ENCODE measurements at regions not wholly inside any gene's neighbourhood (a gene's known extent, or its start where the extent isn't known, plus 50 kb on each side); places are given as distances from the start of the nearest gene placed in this dataset.
"Not testable (repeated sequence)": the region's sequence is repeated elsewhere in the genome, so short reads cannot be mapped to it uniquely, and the experiment has no call there.

DNA sequence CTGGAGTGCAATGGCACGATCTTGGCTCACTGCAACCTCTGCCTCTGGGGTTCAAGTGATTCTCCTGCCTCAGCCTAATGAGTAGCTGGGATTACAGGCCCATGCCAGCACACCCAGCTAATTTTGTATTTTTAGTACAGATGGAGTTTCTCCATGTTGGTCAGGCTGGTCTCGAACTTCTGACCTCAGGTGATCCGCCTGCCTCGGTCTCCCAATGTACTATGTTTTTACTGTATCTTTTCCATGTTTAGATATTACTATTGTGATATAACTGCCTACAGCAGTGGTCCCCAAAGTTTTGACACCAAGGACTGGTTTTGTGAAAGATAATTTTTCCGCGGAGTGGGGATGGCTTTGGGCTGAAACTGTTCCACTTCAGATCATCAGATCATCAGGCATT, 187.0 kb upstream of the TPTE start:
- POLR2A ChIA-PET; H3K27ac Mint-ChIP-seq (ENCODE audit: unreplicated experiment); H3K4me1 Mint-ChIP-seq (ENCODE audit: low read depth, unreplicated experiment); intact Hi-C loops (cut with micrococcal nuclease; ENCODE audit: unreplicated experiment); H3K27me3 ChIP-seq (replicated peaks; ENCODE audit: control insufficient read depth, insufficient read depth, low read length); DNase-seq; H3K4me3 Mint-ChIP-seq (ENCODE audit: unreplicated experiment); H3K27me3 Mint-ChIP-seq (ENCODE audit: insufficient read depth, unreplicated experiment); BruUV-seq (replicated peaks); H3K36me3 Mint-ChIP-seq (ENCODE audit: insufficient read depth, unreplicated experiment); CTCF ChIA-PET; H3K4me3 ChIP-seq (ENCODE audit: low read depth, low read length); H3K4me1 ChIP-seq; H3K36me3 ChIP-seq (ENCODE audit: control insufficient read depth, insufficient read depth, low read length): not testable (repeated sequence)
- H3K9me3 Mint-ChIP-seq (ENCODE audit: unreplicated experiment) = peaks cover 55% of the 10 kb centered on the region
- H3K9me3 ChIP-seq = peaks cover 16% of the 10 kb centered on the region; the same call in 1 of the 2 replicates

DNA sequence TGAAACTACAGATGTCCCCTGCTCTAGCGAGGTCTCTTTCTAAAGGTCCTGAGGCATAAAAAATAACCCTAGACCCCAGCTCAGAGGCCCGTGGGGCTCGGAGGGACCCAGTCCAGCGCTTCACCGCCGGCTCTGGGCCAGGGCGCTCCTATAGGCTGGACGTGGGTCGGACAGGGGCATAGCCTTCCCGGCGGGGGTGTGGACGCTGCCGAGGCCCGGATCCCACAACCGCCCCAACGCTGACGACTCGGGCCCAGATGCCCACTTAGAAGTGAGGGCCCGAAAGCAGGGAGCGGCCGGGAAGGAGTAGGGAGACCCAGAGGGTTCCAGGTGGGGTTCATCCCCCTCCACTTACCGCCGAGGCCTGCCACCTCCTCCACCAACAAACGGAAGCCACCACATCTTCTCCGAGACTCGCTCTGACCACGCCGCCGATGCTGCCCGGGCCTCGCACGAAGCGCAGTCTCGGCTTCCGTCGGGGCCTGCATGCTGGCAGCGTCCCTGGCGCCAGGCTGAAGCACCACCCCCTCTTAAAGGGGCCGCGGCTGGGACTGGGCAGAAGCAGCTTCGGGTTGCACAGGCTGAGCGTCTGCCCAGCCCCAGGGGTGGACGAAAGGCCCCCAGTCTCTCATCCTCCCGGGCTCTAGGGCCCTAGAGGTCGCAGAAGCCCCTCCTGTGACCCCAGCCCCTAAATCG, 179.0 kb upstream of the TPTE start:
- H3K27ac Mint-ChIP-seq (ENCODE audit: unreplicated experiment); H3K4me3 Mint-ChIP-seq (ENCODE audit: unreplicated experiment); intact Hi-C loops (cut with micrococcal nuclease; ENCODE audit: unreplicated experiment); H3K27me3 Mint-ChIP-seq (ENCODE audit: insufficient read depth, unreplicated experiment); BruUV-seq (replicated peaks); H3K9me3 ChIP-seq; H3K4me1 Mint-ChIP-seq (ENCODE audit: low read depth, unreplicated experiment); DNase-seq; CTCF ChIA-PET; H3K36me3 ChIP-seq (ENCODE audit: control insufficient read depth, insufficient read depth, low read length); H3K4me1 ChIP-seq; H3K27me3 ChIP-seq (replicated peaks; ENCODE audit: control insufficient read depth, insufficient read depth, low read length); H3K36me3 Mint-ChIP-seq (ENCODE audit: insufficient read depth, unreplicated experiment); H3K4me3 ChIP-seq (ENCODE audit: low read depth, low read length); POLR2A ChIA-PET: not testable (repeated sequence)
- peaks cover 50% of the 10 kb centered on the region for H3K9me3 Mint-ChIP-seq (ENCODE audit: unreplicated experiment)

DNA sequence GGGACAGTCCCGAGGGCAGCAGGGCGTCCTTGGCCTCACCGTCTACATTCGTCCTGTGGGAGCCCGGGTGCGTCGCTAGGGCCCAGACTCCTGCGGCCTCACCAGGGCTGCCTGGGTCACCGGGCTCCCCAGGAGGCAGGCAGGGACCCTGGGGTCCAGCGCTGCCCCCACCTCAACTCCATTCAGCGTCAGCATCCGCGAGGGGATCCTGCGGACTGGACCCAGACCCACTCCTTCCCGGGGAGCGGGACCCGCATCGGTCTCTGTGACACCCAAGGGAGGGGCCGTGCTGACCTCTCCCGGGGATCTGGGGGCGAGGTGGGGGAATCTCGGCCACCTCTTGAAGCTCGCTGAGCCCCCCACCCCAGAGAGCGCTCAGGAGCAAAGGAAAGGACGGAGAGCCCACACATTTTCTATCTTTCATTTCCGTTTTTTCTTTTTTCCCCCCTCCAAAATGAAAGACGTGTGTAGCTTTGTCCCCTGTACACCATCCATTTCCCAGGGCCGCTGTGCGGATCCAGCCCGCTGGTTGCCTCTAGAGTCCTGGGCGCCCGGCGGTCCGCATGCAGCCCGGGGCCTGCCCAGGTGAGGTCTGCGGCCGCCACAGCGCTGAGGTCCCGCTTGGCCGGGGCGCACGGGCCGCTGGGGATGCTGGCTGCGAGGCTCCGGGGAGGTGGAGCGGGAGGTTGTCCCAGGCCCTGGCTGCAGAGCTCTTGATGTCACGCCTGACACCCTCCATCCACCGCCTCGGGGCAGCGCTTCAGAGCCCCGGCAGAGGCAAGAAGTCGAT, 178.0 kb upstream of the TPTE start:
- H3K27me3 ChIP-seq (replicated peaks; ENCODE audit: control insufficient read depth, insufficient read depth, low read length); DNase-seq; H3K27ac Mint-ChIP-seq (ENCODE audit: unreplicated experiment); POLR2A ChIA-PET; H3K4me1 Mint-ChIP-seq (ENCODE audit: low read depth, unreplicated experiment); H3K9me3 ChIP-seq; H3K4me3 Mint-ChIP-seq (ENCODE audit: unreplicated experiment); intact Hi-C loops (cut with micrococcal nuclease; ENCODE audit: unreplicated experiment); H3K4me3 ChIP-seq (ENCODE audit: low read depth, low read length); BruUV-seq (replicated peaks); H3K36me3 ChIP-seq (ENCODE audit: control insufficient read depth, insufficient read depth, low read length); H3K27me3 Mint-ChIP-seq (ENCODE audit: insufficient read depth, unreplicated experiment); CTCF ChIA-PET; H3K4me1 ChIP-seq; H3K36me3 Mint-ChIP-seq (ENCODE audit: insufficient read depth, unreplicated experiment): not testable (repeated sequence)
- peaks cover 42% of the 10 kb centered on the region for H3K9me3 Mint-ChIP-seq (ENCODE audit: unreplicated experiment)

DNA sequence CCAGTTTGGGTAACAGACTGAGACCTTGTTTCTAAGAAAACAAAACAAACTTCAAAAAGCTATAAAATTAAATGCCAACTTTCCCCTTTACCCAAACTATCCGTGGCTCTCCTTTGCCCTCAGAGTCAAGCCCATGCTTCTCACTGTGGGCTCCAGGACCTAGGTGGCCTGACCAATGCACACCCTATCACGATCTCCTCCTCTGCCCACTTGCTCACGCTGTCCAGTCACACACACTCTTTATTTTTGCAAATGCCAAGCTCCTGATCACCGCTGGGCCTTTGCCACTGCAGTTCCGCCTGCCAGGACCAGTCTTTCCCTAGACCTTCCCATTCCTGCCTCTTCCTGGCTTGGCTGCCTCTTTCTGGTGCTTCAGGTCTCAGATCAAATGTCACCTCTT, 177.1 kb upstream of the TPTE start:
- H3K36me3 Mint-ChIP-seq (ENCODE audit: insufficient read depth, unreplicated experiment); H3K27me3 ChIP-seq (replicated peaks; ENCODE audit: control insufficient read depth, insufficient read depth, low read length); H3K27ac Mint-ChIP-seq (ENCODE audit: unreplicated experiment); H3K9me3 ChIP-seq; H3K27me3 Mint-ChIP-seq (ENCODE audit: insufficient read depth, unreplicated experiment); DNase-seq; intact Hi-C loops (cut with micrococcal nuclease; ENCODE audit: unreplicated experiment); H3K4me3 Mint-ChIP-seq (ENCODE audit: unreplicated experiment); H3K4me1 Mint-ChIP-seq (ENCODE audit: low read depth, unreplicated experiment); H3K4me1 ChIP-seq; POLR2A ChIA-PET; CTCF ChIA-PET; BruUV-seq (replicated peaks); H3K36me3 ChIP-seq (ENCODE audit: control insufficient read depth, insufficient read depth, low read length); H3K4me3 ChIP-seq (ENCODE audit: low read depth, low read length): not testable (repeated sequence)
- peaks cover 44% of the 10 kb centered on the region for H3K9me3 Mint-ChIP-seq (ENCODE audit: unreplicated experiment)

DNA sequence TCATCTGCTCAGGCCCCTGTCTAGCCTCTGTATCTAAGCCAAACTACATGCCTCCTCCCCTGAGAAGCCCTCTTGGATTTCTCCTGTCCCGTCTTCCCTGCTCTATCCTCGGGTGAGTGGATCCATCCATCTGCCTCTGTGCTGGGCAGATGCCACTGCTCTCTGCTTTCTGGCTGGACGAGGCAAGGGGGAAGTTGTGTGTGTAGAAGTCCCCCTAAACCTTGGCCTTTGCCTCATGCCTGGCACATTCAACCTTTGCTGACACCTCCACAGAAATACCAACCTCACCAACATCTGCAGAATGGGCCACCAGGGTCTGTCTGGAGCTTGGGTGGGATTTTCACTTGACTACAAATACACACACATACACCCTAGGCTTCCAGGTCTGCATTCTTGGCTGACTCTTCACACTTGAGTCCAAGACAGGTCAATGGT, 176.2 kb upstream of the TPTE start:
- H3K4me3 ChIP-seq (ENCODE audit: low read depth, low read length); H3K36me3 Mint-ChIP-seq (ENCODE audit: insufficient read depth, unreplicated experiment); H3K27ac Mint-ChIP-seq (ENCODE audit: unreplicated experiment); H3K27me3 Mint-ChIP-seq (ENCODE audit: insufficient read depth, unreplicated experiment); intact Hi-C loops (cut with micrococcal nuclease; ENCODE audit: unreplicated experiment); H3K4me1 ChIP-seq; H3K4me3 Mint-ChIP-seq (ENCODE audit: unreplicated experiment); H3K9me3 ChIP-seq; H3K36me3 ChIP-seq (ENCODE audit: control insufficient read depth, insufficient read depth, low read length); CTCF ChIA-PET; H3K4me1 Mint-ChIP-seq (ENCODE audit: low read depth, unreplicated experiment); H3K27me3 ChIP-seq (replicated peaks; ENCODE audit: control insufficient read depth, insufficient read depth, low read length); POLR2A ChIA-PET; DNase-seq; BruUV-seq (replicated peaks): not testable (repeated sequence)
- peaks cover 45% of the 10 kb centered on the region for H3K9me3 Mint-ChIP-seq (ENCODE audit: unreplicated experiment)

DNA sequence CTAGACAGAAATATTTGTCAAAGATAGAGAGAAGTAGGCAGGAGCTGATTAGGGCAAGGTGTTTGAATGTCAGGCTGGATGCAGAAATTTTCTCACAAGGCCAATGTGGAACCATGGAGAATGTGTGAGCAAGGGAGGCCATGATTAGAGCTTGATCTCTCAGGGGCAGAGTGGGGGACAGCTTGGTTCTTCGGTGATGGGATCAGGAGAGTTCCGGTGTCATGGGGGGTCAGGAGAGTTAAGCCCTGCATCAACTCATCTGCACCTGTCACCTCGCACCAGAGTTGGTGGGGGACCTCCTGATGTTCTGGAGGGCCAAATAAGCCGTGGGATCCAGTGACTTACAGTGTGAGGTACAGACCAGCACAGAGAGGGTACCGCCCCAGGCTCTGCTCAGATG, 175.1 kb upstream of the TPTE start:
- intact Hi-C loops (cut with micrococcal nuclease; ENCODE audit: unreplicated experiment); H3K27me3 Mint-ChIP-seq (ENCODE audit: insufficient read depth, unreplicated experiment); H3K4me1 ChIP-seq; H3K27me3 ChIP-seq (replicated peaks; ENCODE audit: control insufficient read depth, insufficient read depth, low read length); H3K36me3 ChIP-seq (ENCODE audit: control insufficient read depth, insufficient read depth, low read length); H3K4me3 Mint-ChIP-seq (ENCODE audit: unreplicated experiment); BruUV-seq (replicated peaks); H3K36me3 Mint-ChIP-seq (ENCODE audit: insufficient read depth, unreplicated experiment); H3K4me1 Mint-ChIP-seq (ENCODE audit: low read depth, unreplicated experiment); H3K4me3 ChIP-seq (ENCODE audit: low read depth, low read length); H3K27ac Mint-ChIP-seq (ENCODE audit: unreplicated experiment); DNase-seq; H3K9me3 ChIP-seq; CTCF ChIA-PET; POLR2A ChIA-PET: not testable (repeated sequence)
- H3K9me3 Mint-ChIP-seq (ENCODE audit: unreplicated experiment) = peaks cover 45% of the 10 kb centered on the region
